ENCODE measurements at regions not wholly inside any gene's neighbourhood (a gene's known extent, or its start where the extent isn't known, plus 50 kb on each side); places are given as distances from the start of the nearest gene placed in this dataset.

GRCh38 chr3:5540532-5540931 lies 353.0 kb downstream of the EDEM1 start:
- H3K9me3 ChIP-seq (ENCODE audit: control insufficient read depth, insufficient read depth, low read length): no peaks in the 10 kb centered on the region
- Mint-ChIP-seq H3K27me3 (ENCODE audit: low read depth in 2 of 2) (no peaks in the 10 kb centered on the region), H3K4me1 (no peaks in the 10 kb centered on the region), H3K27ac (no peak overlapping the region), H3K4me3 (no peak overlapping the region), H3K9me3 (peaks cover 9 to 13% of the 10 kb centered on the region in 2 donors), H3K36me3 (peaks cover 6% of the 10 kb centered on the region)
- H3K4me3 ChIP-seq (ENCODE audit: low read length): no peak overlapping the region
- no peak for TF ChIP-seq CTCF (IDR thresholded peaks at IDR 0.05)
- no peaks in the 10 kb centered on the region for H3K4me1 ChIP-seq (ENCODE audit: control insufficient read depth, insufficient read depth, low read length)
- intact Hi-C loops (cut with micrococcal nuclease): no loop called here
- peak in 1 of 3 donors; percentile 39 for ATAC-seq
- no peak for DNase-seq
- H3K27me3 ChIP-seq (ENCODE audit: control insufficient read depth, insufficient read depth, low read length): no peaks in the 10 kb centered on the region
- H3K27ac ChIP-seq (ENCODE audit: low read length): no peak overlapping the region
- no peaks in the 10 kb centered on the region for H3K36me3 ChIP-seq (ENCODE audit: control insufficient read depth, insufficient read depth, low read length)
- 97% methylated on average over 12 of the region's 13 CpGs for WGBS (ENCODE audit: insufficient coverage)

- ATAC-seq (no peak), DNase-seq (no peak)
- no peaks in the 10 kb centered on the region for H3K4me1 ChIP-seq (ENCODE audit: control insufficient read depth, insufficient read depth, low read length)
- no peak for TF ChIP-seq CTCF (IDR thresholded peaks at IDR 0.05)
- intact Hi-C loops (cut with micrococcal nuclease): no loop called here
- H3K27me3 ChIP-seq (ENCODE audit: control insufficient read depth, insufficient read depth, low read length): no peaks in the 10 kb centered on the region
- Mint-ChIP-seq H3K4me1 (no peaks in the 10 kb centered on the region), H3K4me3 (no peak overlapping the region), H3K27me3 (ENCODE audit: low read depth in 2 of 2) (no peaks in the 10 kb centered on the region), H3K27ac (no peak overlapping the region), H3K36me3 (peaks cover 13% of the 10 kb centered on the region), H3K9me3 (peaks cover 9 to 24% of the 10 kb centered on the region in 2 donors)
- no peak overlapping the region for H3K4me3 ChIP-seq (ENCODE audit: low read length)
- no peak overlapping the region for H3K27ac ChIP-seq (ENCODE audit: low read length)
- no CpG with 5 or more reads among the region's 2 CpGs for WGBS (ENCODE audit: insufficient coverage)
- H3K36me3 ChIP-seq (ENCODE audit: control insufficient read depth, insufficient read depth, low read length): no peaks in the 10 kb centered on the region
- H3K9me3 ChIP-seq (ENCODE audit: control insufficient read depth, insufficient read depth, low read length): peaks cover 5% of the 10 kb centered on the region
These were observed 355.0 kb downstream of the EDEM1 start for GRCh38 chr3:5542472-5542871.

GRCh38 chr3:5543047-5543446 lies 355.5 kb downstream of the EDEM1 start:
- no peak overlapping the region for H3K27ac Mint-ChIP-seq
- H3K9me3 Mint-ChIP-seq: peaks cover 9 to 24% of the 10 kb centered on the region in 2 donors
- ATAC-seq (no peak), DNase-seq (no peak)
- no peak for TF ChIP-seq CTCF (IDR thresholded peaks at IDR 0.05)
- no peaks in the 10 kb centered on the region for H3K27me3 Mint-ChIP-seq (ENCODE audit: low read depth in 2 of 2)
- no peaks in the 10 kb centered on the region for H3K4me1 Mint-ChIP-seq
- no peaks in the 10 kb centered on the region for H3K36me3 ChIP-seq (ENCODE audit: control insufficient read depth, insufficient read depth, low read length)
- no peak overlapping the region for H3K27ac ChIP-seq (ENCODE audit: low read length)
- H3K27me3 ChIP-seq (ENCODE audit: control insufficient read depth, insufficient read depth, low read length): no peaks in the 10 kb centered on the region
- peaks cover 13% of the 10 kb centered on the region for H3K36me3 Mint-ChIP-seq
- no CpG with 5 or more reads among the region's 1 CpG for WGBS (ENCODE audit: insufficient coverage)
- intact Hi-C loops (cut with micrococcal nuclease): no loop called here
- no peaks in the 10 kb centered on the region for H3K4me1 ChIP-seq (ENCODE audit: control insufficient read depth, insufficient read depth, low read length)
- peaks cover 5% of the 10 kb centered on the region for H3K9me3 ChIP-seq (ENCODE audit: control insufficient read depth, insufficient read depth, low read length)
- H3K4me3 ChIP-seq (ENCODE audit: low read length): no peak overlapping the region
- no peak overlapping the region for H3K4me3 Mint-ChIP-seq

GRCh38 chr3:5545719-5546118 lies 358.2 kb downstream of the EDEM1 start:
- H3K36me3 Mint-ChIP-seq: peaks cover 13% of the 10 kb centered on the region
- Histone ChIP-seq H3K27ac (ENCODE audit: low read length) (no peak overlapping the region), H3K9me3 (ENCODE audit: control insufficient read depth, insufficient read depth, low read length) (peaks cover 5% of the 10 kb centered on the region), H3K4me3 (ENCODE audit: low read length) (no peak overlapping the region), H3K27me3 (ENCODE audit: control insufficient read depth, insufficient read depth, low read length) (no peaks in the 10 kb centered on the region), H3K4me1 (ENCODE audit: control insufficient read depth, insufficient read depth, low read length) (no peaks in the 10 kb centered on the region), H3K36me3 (ENCODE audit: control insufficient read depth, insufficient read depth, low read length) (no peaks in the 10 kb centered on the region)
- no peak for TF ChIP-seq CTCF (IDR thresholded peaks at IDR 0.05)
- no peaks in the 10 kb centered on the region for H3K27me3 Mint-ChIP-seq (ENCODE audit: low read depth in 2 of 2)
- no peak for ATAC-seq
- WGBS (ENCODE audit: insufficient coverage): 92% methylated on average over 1 of the region's 1 CpG
- no peak overlapping the region for H3K4me3 Mint-ChIP-seq
- intact Hi-C loops (cut with micrococcal nuclease): no loop called here
- H3K27ac Mint-ChIP-seq: no peak overlapping the region
- no peak for DNase-seq
- H3K4me1 Mint-ChIP-seq: no peaks in the 10 kb centered on the region
- H3K9me3 Mint-ChIP-seq: peaks cover 11 to 29% of the 10 kb centered on the region in 2 donors

Data from natural killer cell (primary cell).